ENCODE measurements at regions not wholly inside any gene's neighbourhood (a gene's known extent, or its start where the extent isn't known, plus 50 kb on each side); places are given as distances from the start of the nearest gene placed in this dataset.

GRCh38 chr13:111037927-111038326 is 77.2 kb upstream of the ARHGEF7 start:
- no peak for DNase-seq

- no peak for DNase-seq
Observed at GRCh38 chr13:111036665-111037064, 78.4 kb upstream of the ARHGEF7 start.

- DNase-seq = no peak
Observed at GRCh38 chr13:111035861-111036260, 79.2 kb upstream of the ARHGEF7 start.

GRCh38 chr13:111034811-111035210 is 80.3 kb upstream of the ARHGEF7 start:
- no peak for DNase-seq

- DNase-seq = no peak
Observed at GRCh38 chr13:111033172-111034130, 81.7 kb upstream of the ARHGEF7 start.

GRCh38 chr13:111031531-111031961 is 83.6 kb upstream of the ARHGEF7 start:
- DNase-seq = peak; percentile 74

- no peak for DNase-seq
Observed at GRCh38 chr13:111029957-111030609, 85.0 kb upstream of the ARHGEF7 start.

- DNase-seq = no peak
Observed at GRCh38 chr13:111027458-111028439, 87.4 kb upstream of the ARHGEF7 start.

- no peak for DNase-seq
Observed at GRCh38 chr13:111025310-111025709, 89.8 kb upstream of the ARHGEF7 start.

GRCh38 chr13:111022886-111023285 is 92.2 kb upstream of the ARHGEF7 start:
- DNase-seq = no peak

GRCh38 chr13:111022241-111022640 is 92.9 kb upstream of the ARHGEF7 start:
- DNase-seq = no peak

- DNase-seq = no peak
Observed at GRCh38 chr13:111021270-111021669, 93.8 kb upstream of the ARHGEF7 start.

- DNase-seq = no peak
Observed at GRCh38 chr13:111020546-111020945, 94.6 kb upstream of the ARHGEF7 start.

- DNase-seq = no peak
Observed at GRCh38 chr13:111020021-111020420, 95.1 kb upstream of the ARHGEF7 start.

GRCh38 chr13:111017755-111018459 is 97.2 kb upstream of the ARHGEF7 start:
- DNase-seq = no peak

- no peak for DNase-seq
Observed at GRCh38 chr13:111013196-111013595, 98.3 kb upstream of the ANKRD10 start.

GRCh38 chr13:111011899-111012298 is 97.0 kb upstream of the ANKRD10 start:
- DNase-seq = peak; percentile 44

GRCh38 chr13:111008351-111008750 is 93.5 kb upstream of the ANKRD10 start:
- no peak for DNase-seq

- DNase-seq = no peak
Observed at GRCh38 chr13:111007209-111007608, 92.3 kb upstream of the ANKRD10 start.

- no peak for DNase-seq
Observed at GRCh38 chr13:111006506-111007031, 91.7 kb upstream of the ANKRD10 start.

GRCh38 chr13:111005808-111006505 is 91.1 kb upstream of the ANKRD10 start:
- no peak for DNase-seq

Measured in activated CD4-positive, alpha-beta T cell treated with anti-CD3 and anti-CD28 coated beads, Interleukin-10, Interleukin-2, amounts not matched to agents 100 ng/mL and 50 ng/mL, durations not matched to agents 16 hours and 8 hours (primary cell).